ENCODE measurements at regions not wholly inside any gene's neighbourhood (a gene's known extent, or its start where the extent isn't known, plus 50 kb on each side); places are given as distances from the start of the nearest gene placed in this dataset.
"Not testable (repeated sequence)": the region's sequence is repeated elsewhere in the genome, so short reads cannot be mapped to it uniquely, and the experiment has no call there.

- in situ Hi-C loops (cut with MboI; ENCODE audit: low sequenced_read_pairs), result no loop called here
These were observed 522.9 kb upstream of the ARID1B start for GRCh38 chr6:156254240-156254639.

GRCh38 chr6:156250593-156250992, 526.6 kb upstream of the ARID1B start:
- in situ Hi-C loops (cut with MboI; ENCODE audit: low sequenced_read_pairs), result no loop called here

GRCh38 chr6:156242206-156242605, 535.0 kb upstream of the ARID1B start:
- in situ Hi-C loops (cut with MboI; ENCODE audit: low sequenced_read_pairs), result no loop called here

GRCh38 chr6:156231026-156231765, 546.0 kb upstream of the ARID1B start:
- in situ Hi-C loops (cut with MboI; ENCODE audit: low sequenced_read_pairs), result no loop called here

GRCh38 chr6:156219973-156220372, 557.2 kb upstream of the ARID1B start:
- in situ Hi-C loops (cut with MboI; ENCODE audit: low sequenced_read_pairs), result no loop called here

GRCh38 chr6:156205678-156206077, 571.5 kb upstream of the ARID1B start:
- in situ Hi-C loops (cut with MboI; ENCODE audit: low sequenced_read_pairs), result no loop called here

GRCh38 chr6:156199182-156199581, 578.0 kb upstream of the ARID1B start:
- in situ Hi-C loops (cut with MboI; ENCODE audit: low sequenced_read_pairs), result no loop called here

- in situ Hi-C loops (cut with MboI; ENCODE audit: low sequenced_read_pairs), result no loop called here
These were observed 579.7 kb upstream of the ARID1B start for GRCh38 chr6:156197513-156197912.

- in situ Hi-C loops (cut with MboI; ENCODE audit: low sequenced_read_pairs), result no loop called here
These were observed 582.2 kb upstream of the ARID1B start for GRCh38 chr6:156194981-156195380.

GRCh38 chr6:156193381-156193780, 583.8 kb upstream of the ARID1B start:
- in situ Hi-C loops (cut with MboI; ENCODE audit: low sequenced_read_pairs), result no loop called here

- in situ Hi-C loops (cut with MboI; ENCODE audit: low sequenced_read_pairs), result no loop called here
These were observed 585.3 kb upstream of the ARID1B start for GRCh38 chr6:156191895-156192294.

- in situ Hi-C loops (cut with MboI; ENCODE audit: low sequenced_read_pairs), result not testable (repeated sequence)
These were observed 585.8 kb upstream of the ARID1B start for GRCh38 chr6:156191390-156191789.

GRCh38 chr6:156190270-156190669, 586.9 kb upstream of the ARID1B start:
- in situ Hi-C loops (cut with MboI; ENCODE audit: low sequenced_read_pairs), result no loop called here

- in situ Hi-C loops (cut with MboI; ENCODE audit: low sequenced_read_pairs), result no loop called here
These were observed 587.5 kb upstream of the ARID1B start for GRCh38 chr6:156189714-156190113.

GRCh38 chr6:156189195-156189594, 588.0 kb upstream of the ARID1B start:
- in situ Hi-C loops (cut with MboI; ENCODE audit: low sequenced_read_pairs), result no loop called here

- in situ Hi-C loops (cut with MboI; ENCODE audit: low sequenced_read_pairs), result no loop called here
These were observed 592.1 kb upstream of the ARID1B start for GRCh38 chr6:156185113-156185512.

- in situ Hi-C loops (cut with MboI; ENCODE audit: low sequenced_read_pairs), result no loop called here
These were observed 593.5 kb upstream of the ARID1B start for GRCh38 chr6:156183678-156184077.

GRCh38 chr6:156182356-156182755, 594.8 kb upstream of the ARID1B start:
- in situ Hi-C loops (cut with MboI; ENCODE audit: low sequenced_read_pairs), result no loop called here

GRCh38 chr6:156181506-156181905, 595.7 kb upstream of the ARID1B start:
- in situ Hi-C loops (cut with MboI; ENCODE audit: low sequenced_read_pairs), result no loop called here

- in situ Hi-C loops (cut with MboI; ENCODE audit: low sequenced_read_pairs), result no loop called here
These were observed 601.2 kb upstream of the ARID1B start for GRCh38 chr6:156175971-156176421.

- in situ Hi-C loops (cut with MboI; ENCODE audit: low sequenced_read_pairs), result no loop called here
These were observed 601.7 kb upstream of the ARID1B start for GRCh38 chr6:156175433-156175832.

- in situ Hi-C loops (cut with MboI; ENCODE audit: low sequenced_read_pairs), result no loop called here
These were observed 602.9 kb upstream of the ARID1B start for GRCh38 chr6:156174031-156174890.
